GM23338 (cell line): ENCODE measurements at regions not wholly inside any gene's neighbourhood (a gene's known extent, or its start where the extent isn't known, plus 50 kb on each side); places are given as distances from the start of the nearest gene placed in this dataset.

Experiments used
- ATAC-seq: fragments of 200-7000 bp; cut with Tn5 transposase; 3 replicates; pipeline ENCODE4 v1.9.1; 2020
- DNase-seq: peaks from one replicate; pipeline ENCODE4 v3.0.0-alpha.2; 2015; ENCODE audit warnings: low spot score
- H2AFZ ChIP-seq: fragments of 200-600 bp; sonication (generic); 2 replicates; pipeline ENCODE4 v1.8.0; 2016; ENCODE audit warnings: antibody characterized with exemption, mild to moderate bottlenecking, moderate library complexity
- H3F3A ChIP-seq: fragments of 200-600 bp; sonication (generic); replicated peaks from 2 replicates; pipeline ENCODE4 v1.8.0; 2017; ENCODE audit warnings: antibody characterized with exemption, mixed run types, low read depth
- H3K27ac ChIP-seq: fragments of 200-600 bp; sonication (generic); 2 replicates; pipeline ENCODE4 v1.6.1; 2016; ENCODE audit warnings: low read depth
- H3K27me3 ChIP-seq: fragments of 200-600 bp; sonication (generic); 2 replicates; pipeline ENCODE4 v1.8.0; 2016; ENCODE audit warnings: mild to moderate bottlenecking, mixed run types, moderate library complexity; ENCODE audit not compliant: insufficient read depth
- H3K36me3 ChIP-seq: fragments of 200-600 bp; sonication (generic); 2 replicates; pipeline ENCODE4 v1.8.0; 2016; ENCODE audit warnings: mild to moderate bottlenecking; ENCODE audit not compliant: insufficient read depth
- H3K4me1 ChIP-seq: fragments of 200-600 bp; sonication (generic); 2 replicates; pipeline ENCODE4 v1.8.0; 2016; ENCODE audit warnings: mild to moderate bottlenecking, moderate library complexity; ENCODE audit not compliant: insufficient read depth
- H3K4me2 ChIP-seq: fragments of 200-600 bp; sonication (generic); 2 replicates; pipeline ENCODE4 v1.7.1; 2017; ENCODE audit warnings: mixed run types
- H3K4me3 ChIP-seq: fragments of 200-600 bp; sonication (generic); 2 replicates; pipeline ENCODE4 v1.6.1; 2016; ENCODE audit warnings: mixed run types
- H3K79me2 ChIP-seq: fragments of 200-600 bp; sonication (generic); replicated peaks from 2 replicates; pipeline ENCODE4 v1.8.0; 2017; ENCODE audit warnings: mild to moderate bottlenecking; ENCODE audit not compliant: insufficient read depth
- H3K9me2 ChIP-seq: fragments of 200-600 bp; sonication (generic); 2 replicates; pipeline ENCODE4 v1.8.0; 2017; ENCODE audit not compliant: insufficient read depth
- H4K20me1 ChIP-seq: fragments of 200-600 bp; sonication (generic); replicated peaks from 2 replicates; pipeline ENCODE4 v1.8.0; 2017; ENCODE audit warnings: mild to moderate bottlenecking; ENCODE audit not compliant: insufficient read depth
- H3K27ac Mint-ChIP-seq: 2 replicates; pipeline ENCODE4 v1.8.0; 2020; ENCODE audit warnings: inconsistent platforms, mild to moderate bottlenecking, moderate library complexity, mixed read lengths
- H3K27me3 Mint-ChIP-seq: 3 replicates; pipeline ENCODE4 v1.8.0; 2022; ENCODE audit warnings: low read depth, mild to moderate bottlenecking, moderate library complexity, mixed read lengths, inconsistent platforms; ENCODE audit not compliant: insufficient read depth, poor library complexity
- H3K36me3 Mint-ChIP-seq: 3 replicates; pipeline ENCODE4 v1.8.0; 2021; ENCODE audit warnings: low read depth, mild to moderate bottlenecking, inconsistent platforms, moderate library complexity, mixed read lengths
- H3K4me1 Mint-ChIP-seq: 3 replicates; pipeline ENCODE4 v1.8.0; 2020; ENCODE audit warnings: mild to moderate bottlenecking, inconsistent platforms, mixed read lengths
- H3K4me3 Mint-ChIP-seq: 3 replicates; pipeline ENCODE4 v1.8.0; 2021; ENCODE audit warnings: moderate library complexity, mild to moderate bottlenecking, inconsistent platforms, mixed read lengths
- H3K9me3 Mint-ChIP-seq: 3 replicates; pipeline ENCODE4 v1.8.0; 2020; ENCODE audit warnings: moderate library complexity, mild to moderate bottlenecking, inconsistent platforms, mixed read lengths
- CREB1 ChIP-seq: fragments of 250-450 bp; sonication (Bioruptor Pico); IDR thresholded peaks from 2 replicates; pipeline ENCODE4 v1.5.0; 2020; ENCODE audit warnings: low read depth, mild to moderate bottlenecking, moderate library complexity
- EZH2 ChIP-seq: fragments of 200-600 bp; sonication (generic); IDR thresholded peaks from one replicate; pipeline ENCODE4 v1.8.0; 2017; ENCODE audit warnings: antibody characterized with exemption, mild to moderate bottlenecking, low read depth; ENCODE audit not compliant: unreplicated experiment
- EZH2phosphoT487 ChIP-seq: fragments of 200-600 bp; sonication (generic); IDR thresholded peaks from one replicate; pipeline ENCODE4 v1.8.1; 2018; ENCODE audit warnings: antibody characterized with exemption; ENCODE audit not compliant: unreplicated experiment
- JUNB ChIP-seq: IDR thresholded peaks from one replicate; pipeline ENCODE4 v1.6.1; 2016; ENCODE audit warnings: antibody characterized with exemption; ENCODE audit not compliant: unreplicated experiment
- NANOG ChIP-seq: IDR thresholded peaks from 2 replicates; pipeline ENCODE4 v1.6.1; 2016; ENCODE audit warnings: antibody characterized with exemption, borderline replicate concordance
- POLR2AphosphoS5 ChIP-seq: IDR thresholded peaks from 2 replicates; pipeline ENCODE4 v1.6.1; 2016; ENCODE audit warnings: antibody characterized with exemption, low read depth
- STAT1 ChIP-seq: IDR thresholded peaks from one replicate; pipeline ENCODE4 v1.6.1; 2016; ENCODE audit warnings: antibody characterized with exemption; ENCODE audit not compliant: unreplicated experiment
- ZNF114 ChIP-seq: fragments of 250-450 bp; sonication (Bioruptor Pico); IDR thresholded peaks from 2 replicates; pipeline ENCODE4 v1.5.0; 2020; ENCODE audit warnings: mild to moderate bottlenecking, moderate library complexity
- ZNF331 ChIP-seq: fragments of 250-450 bp; sonication (Bioruptor Pico); IDR thresholded peaks from 2 replicates; pipeline ENCODE4 v1.5.0; 2020; ENCODE audit warnings: low read depth, mild to moderate bottlenecking, moderate library complexity
- TF ChIP-seq, protein P1 (sequence below), 2 experiments: fragments of 200-600 bp in 1 of 2; sonication (generic) in 1 of 2; conservative IDR thresholded peaks; 2 replicates each; pipeline versions ENCODE4 v1.5.1 to v1.6.1; 2016 to 2017; ENCODE audit warnings: antibody characterized with exemption in 2 of 2, low read depth in 2 of 2, mild to moderate bottlenecking in 2 of 2, moderate library complexity in 1 of 2
- TF ChIP-seq, protein P2 (sequence below): fragments of 250-450 bp; sonication (Bioruptor Pico); IDR thresholded peaks from 2 replicates; pipeline ENCODE4 v1.5.0; 2020; ENCODE audit warnings: mild to moderate bottlenecking, moderate library complexity
- TF ChIP-seq, protein P3 (sequence below): IDR thresholded peaks from one replicate; pipeline ENCODE4 v1.6.1; 2018; ENCODE audit warnings: antibody characterized with exemption; ENCODE audit not compliant: unreplicated experiment
- TF ChIP-seq, protein P4 (sequence below): IDR thresholded peaks from 2 replicates; pipeline ENCODE4 v1.6.1; 2016; ENCODE audit warnings: antibody characterized with exemption

DNA sequence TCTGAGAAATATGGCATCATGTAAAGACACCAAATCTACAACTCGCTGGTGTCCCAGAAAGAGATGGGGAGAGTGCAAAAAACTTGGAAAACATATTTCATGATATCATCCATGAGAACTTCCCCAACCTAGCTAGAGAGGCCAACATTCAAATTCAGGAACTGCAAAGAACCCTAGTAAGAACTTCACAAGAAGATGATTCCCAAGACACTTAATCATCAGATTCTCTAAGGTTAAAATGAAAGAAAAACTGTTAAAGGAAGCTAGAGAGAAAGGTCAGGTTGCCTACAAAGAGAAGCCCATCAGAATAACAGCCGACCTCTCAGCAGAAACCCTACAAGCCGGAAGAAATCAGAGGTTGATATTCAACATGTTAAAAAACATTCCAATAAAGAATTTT is 95.5 kb upstream of the PRLR start:
- Histone ChIP-seq H3K79me2 (no peaks in the 10 kb centered on the region), H3K4me2 (no peak overlapping the region), H3K36me3 (no peaks in the 10 kb centered on the region), H3K27me3 (no peaks in the 10 kb centered on the region), H3K9me2 (peaks cover 15% of the 10 kb centered on the region; the same call in 1 of the 2 replicates), H3K4me3 (no peak overlapping the region), H2AFZ (no peak overlapping the region), H3K4me1 (no peaks in the 10 kb centered on the region), H3F3A (no peaks in the 10 kb centered on the region), H4K20me1 (no peaks in the 10 kb centered on the region), H3K27ac (no peak overlapping the region)
- no peaks in the 10 kb centered on the region for H3K4me1 Mint-ChIP-seq
- peaks cover 2% of the 10 kb centered on the region for H3K27me3 Mint-ChIP-seq
- H3K36me3 Mint-ChIP-seq = no peaks in the 10 kb centered on the region
- no peaks in the 10 kb centered on the region for H3K9me3 Mint-ChIP-seq
- ATAC-seq = no peak
- no peak overlapping the region for H3K4me3 Mint-ChIP-seq
- TF ChIP-seq ZNF114 (CRISPR knock-in tag) (no peak), EZH2phosphoT487 (no peak), NANOG (no peak), STAT1 (no peak), CREB1 (CRISPR knock-in tag) (no peak), JUNB (no peak), EZH2 (no peak), ZNF331 (no peak), POLR2AphosphoS5 (no peak)
- TF ChIP-seq, protein P1, sequence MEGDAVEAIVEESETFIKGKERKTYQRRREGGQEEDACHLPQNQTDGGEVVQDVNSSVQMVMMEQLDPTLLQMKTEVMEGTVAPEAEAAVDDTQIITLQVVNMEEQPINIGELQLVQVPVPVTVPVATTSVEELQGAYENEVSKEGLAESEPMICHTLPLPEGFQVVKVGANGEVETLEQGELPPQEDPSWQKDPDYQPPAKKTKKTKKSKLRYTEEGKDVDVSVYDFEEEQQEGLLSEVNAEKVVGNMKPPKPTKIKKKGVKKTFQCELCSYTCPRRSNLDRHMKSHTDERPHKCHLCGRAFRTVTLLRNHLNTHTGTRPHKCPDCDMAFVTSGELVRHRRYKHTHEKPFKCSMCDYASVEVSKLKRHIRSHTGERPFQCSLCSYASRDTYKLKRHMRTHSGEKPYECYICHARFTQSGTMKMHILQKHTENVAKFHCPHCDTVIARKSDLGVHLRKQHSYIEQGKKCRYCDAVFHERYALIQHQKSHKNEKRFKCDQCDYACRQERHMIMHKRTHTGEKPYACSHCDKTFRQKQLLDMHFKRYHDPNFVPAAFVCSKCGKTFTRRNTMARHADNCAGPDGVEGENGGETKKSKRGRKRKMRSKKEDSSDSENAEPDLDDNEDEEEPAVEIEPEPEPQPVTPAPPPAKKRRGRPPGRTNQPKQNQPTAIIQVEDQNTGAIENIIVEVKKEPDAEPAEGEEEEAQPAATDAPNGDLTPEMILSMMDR (conservative IDR thresholded peaks at IDR 0.05; ENCODE audit: low read depth in 2 of 2) = no peak
- TF ChIP-seq, protein P2, sequence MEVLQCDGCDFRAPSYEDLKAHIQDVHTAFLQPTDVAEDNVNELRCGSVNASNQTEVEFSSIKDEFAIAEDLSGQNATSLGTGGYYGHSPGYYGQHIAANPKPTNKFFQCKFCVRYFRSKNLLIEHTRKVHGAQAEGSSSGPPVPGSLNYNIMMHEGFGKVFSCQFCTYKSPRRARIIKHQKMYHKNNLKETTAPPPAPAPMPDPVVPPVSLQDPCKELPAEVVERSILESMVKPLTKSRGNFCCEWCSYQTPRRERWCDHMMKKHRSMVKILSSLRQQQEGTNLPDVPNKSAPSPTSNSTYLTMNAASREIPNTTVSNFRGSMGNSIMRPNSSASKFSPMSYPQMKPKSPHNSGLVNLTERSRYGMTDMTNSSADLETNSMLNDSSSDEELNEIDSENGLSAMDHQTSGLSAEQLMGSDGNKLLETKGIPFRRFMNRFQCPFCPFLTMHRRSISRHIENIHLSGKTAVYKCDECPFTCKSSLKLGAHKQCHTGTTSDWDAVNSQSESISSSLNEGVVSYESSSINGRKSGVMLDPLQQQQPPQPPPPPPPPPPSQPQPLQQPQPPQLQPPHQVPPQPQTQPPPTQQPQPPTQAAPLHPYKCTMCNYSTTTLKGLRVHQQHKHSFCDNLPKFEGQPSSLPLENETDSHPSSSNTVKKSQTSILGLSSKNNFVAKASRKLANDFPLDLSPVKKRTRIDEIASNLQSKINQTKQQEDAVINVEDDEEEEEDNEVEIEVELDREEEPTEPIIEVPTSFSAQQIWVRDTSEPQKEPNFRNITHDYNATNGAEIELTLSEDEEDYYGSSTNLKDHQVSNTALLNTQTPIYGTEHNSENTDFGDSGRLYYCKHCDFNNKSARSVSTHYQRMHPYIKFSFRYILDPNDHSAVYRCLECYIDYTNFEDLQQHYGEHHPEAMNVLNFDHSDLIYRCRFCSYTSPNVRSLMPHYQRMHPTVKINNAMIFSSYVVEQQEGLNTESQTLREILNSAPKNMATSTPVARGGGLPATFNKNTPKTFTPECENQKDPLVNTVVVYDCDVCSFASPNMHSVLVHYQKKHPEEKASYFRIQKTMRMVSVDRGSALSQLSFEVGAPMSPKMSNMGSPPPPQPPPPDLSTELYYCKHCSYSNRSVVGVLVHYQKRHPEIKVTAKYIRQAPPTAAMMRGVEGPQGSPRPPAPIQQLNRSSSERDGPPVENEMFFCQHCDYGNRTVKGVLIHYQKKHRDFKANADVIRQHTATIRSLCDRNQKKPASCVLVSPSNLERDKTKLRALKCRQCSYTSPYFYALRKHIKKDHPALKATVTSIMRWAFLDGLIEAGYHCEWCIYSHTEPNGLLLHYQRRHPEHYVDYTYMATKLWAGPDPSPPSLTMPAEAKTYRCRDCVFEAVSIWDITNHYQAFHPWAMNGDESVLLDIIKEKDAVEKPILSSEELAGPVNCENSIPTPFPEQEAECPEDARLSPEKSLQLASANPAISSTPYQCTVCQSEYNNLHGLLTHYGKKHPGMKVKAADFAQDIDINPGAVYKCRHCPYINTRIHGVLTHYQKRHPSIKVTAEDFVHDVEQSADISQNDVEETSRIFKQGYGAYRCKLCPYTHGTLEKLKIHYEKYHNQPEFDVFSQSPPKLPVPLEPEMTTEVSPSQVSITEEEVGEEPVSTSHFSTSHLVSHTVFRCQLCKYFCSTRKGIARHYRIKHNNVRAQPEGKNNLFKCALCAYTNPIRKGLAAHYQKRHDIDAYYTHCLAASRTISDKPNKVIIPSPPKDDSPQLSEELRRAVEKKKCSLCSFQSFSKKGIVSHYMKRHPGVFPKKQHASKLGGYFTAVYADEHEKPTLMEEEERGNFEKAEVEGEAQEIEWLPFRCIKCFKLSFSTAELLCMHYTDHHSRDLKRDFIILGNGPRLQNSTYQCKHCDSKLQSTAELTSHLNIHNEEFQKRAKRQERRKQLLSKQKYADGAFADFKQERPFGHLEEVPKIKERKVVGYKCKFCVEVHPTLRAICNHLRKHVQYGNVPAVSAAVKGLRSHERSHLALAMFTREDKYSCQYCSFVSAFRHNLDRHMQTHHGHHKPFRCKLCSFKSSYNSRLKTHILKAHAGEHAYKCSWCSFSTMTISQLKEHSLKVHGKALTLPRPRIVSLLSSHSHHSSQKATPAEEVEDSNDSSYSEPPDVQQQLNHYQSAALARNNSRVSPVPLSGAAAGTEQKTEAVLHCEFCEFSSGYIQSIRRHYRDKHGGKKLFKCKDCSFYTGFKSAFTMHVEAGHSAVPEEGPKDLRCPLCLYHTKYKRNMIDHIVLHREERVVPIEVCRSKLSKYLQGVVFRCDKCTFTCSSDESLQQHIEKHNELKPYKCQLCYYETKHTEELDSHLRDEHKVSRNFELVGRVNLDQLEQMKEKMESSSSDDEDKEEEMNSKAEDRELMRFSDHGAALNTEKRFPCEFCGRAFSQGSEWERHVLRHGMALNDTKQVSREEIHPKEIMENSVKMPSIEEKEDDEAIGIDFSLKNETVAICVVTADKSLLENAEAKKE (CRISPR knock-in tag) = no peak
- TF ChIP-seq, protein P3, sequence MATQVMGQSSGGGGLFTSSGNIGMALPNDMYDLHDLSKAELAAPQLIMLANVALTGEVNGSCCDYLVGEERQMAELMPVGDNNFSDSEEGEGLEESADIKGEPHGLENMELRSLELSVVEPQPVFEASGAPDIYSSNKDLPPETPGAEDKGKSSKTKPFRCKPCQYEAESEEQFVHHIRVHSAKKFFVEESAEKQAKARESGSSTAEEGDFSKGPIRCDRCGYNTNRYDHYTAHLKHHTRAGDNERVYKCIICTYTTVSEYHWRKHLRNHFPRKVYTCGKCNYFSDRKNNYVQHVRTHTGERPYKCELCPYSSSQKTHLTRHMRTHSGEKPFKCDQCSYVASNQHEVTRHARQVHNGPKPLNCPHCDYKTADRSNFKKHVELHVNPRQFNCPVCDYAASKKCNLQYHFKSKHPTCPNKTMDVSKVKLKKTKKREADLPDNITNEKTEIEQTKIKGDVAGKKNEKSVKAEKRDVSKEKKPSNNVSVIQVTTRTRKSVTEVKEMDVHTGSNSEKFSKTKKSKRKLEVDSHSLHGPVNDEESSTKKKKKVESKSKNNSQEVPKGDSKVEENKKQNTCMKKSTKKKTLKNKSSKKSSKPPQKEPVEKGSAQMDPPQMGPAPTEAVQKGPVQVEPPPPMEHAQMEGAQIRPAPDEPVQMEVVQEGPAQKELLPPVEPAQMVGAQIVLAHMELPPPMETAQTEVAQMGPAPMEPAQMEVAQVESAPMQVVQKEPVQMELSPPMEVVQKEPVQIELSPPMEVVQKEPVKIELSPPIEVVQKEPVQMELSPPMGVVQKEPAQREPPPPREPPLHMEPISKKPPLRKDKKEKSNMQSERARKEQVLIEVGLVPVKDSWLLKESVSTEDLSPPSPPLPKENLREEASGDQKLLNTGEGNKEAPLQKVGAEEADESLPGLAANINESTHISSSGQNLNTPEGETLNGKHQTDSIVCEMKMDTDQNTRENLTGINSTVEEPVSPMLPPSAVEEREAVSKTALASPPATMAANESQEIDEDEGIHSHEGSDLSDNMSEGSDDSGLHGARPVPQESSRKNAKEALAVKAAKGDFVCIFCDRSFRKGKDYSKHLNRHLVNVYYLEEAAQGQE = no peak
- TF ChIP-seq, protein P4, sequence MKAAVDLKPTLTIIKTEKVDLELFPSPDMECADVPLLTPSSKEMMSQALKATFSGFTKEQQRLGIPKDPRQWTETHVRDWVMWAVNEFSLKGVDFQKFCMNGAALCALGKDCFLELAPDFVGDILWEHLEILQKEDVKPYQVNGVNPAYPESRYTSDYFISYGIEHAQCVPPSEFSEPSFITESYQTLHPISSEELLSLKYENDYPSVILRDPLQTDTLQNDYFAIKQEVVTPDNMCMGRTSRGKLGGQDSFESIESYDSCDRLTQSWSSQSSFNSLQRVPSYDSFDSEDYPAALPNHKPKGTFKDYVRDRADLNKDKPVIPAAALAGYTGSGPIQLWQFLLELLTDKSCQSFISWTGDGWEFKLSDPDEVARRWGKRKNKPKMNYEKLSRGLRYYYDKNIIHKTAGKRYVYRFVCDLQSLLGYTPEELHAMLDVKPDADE = no peak
- no peak overlapping the region for H3K27ac Mint-ChIP-seq
- DNase-seq = no peak
